H1 (cell line): ENCODE measurements at regions not wholly inside any gene's neighbourhood (a gene's known extent, or its start where the extent isn't known, plus 50 kb on each side); places are given as distances from the start of the nearest gene placed in this dataset.

Experiments used
- CTCF ChIA-PET: fragments of 300-600 bp; sonication (Branson Sonifier 250); formaldehyde crosslinking; loops from one replicate; lab custom pipeline; 2021; ENCODE audit not compliant: partially characterized antibody; lab: Charles Lee
- POLR2A ChIA-PET: fragments of 300-600 bp; sonication (Branson Sonifier 250); formaldehyde crosslinking; loops from one replicate; lab custom pipeline; 2021; ENCODE audit warnings: inconsistent platforms; ENCODE audit not compliant: partially characterized antibody; lab: Charles Lee
- DNase-seq, 2 experiments: peaks; one replicate each; pipeline versions ENCODE4 v3.0.0 to v3.0.0-alpha.2; 2010 to 2022; ENCODE audit warnings: low spot score in 2 of 2, low read depth in 1 of 2, mixed read lengths in 1 of 2
- FAIRE-seq: peaks from 2 replicates; lab custom pipeline; 2011; peaks lifted over from hg19 to GRCh38; lab: Jason Lieb, UNC
- H2AFZ ChIP-seq: 2 replicates; pipeline ENCODE4 v1.8.1; 2012; ENCODE audit warnings: low read length, inconsistent platforms
- H2AK5ac ChIP-seq: 2 replicates; pipeline ENCODE4 v1.6.1; 2013; ENCODE audit warnings: low read depth, low read length
- H2BK120ac ChIP-seq: replicated peaks from 2 replicates; pipeline ENCODE3; 2013; ENCODE audit warnings: low read depth, low read length, inconsistent platforms
- H2BK12ac ChIP-seq: 2 replicates; pipeline ENCODE4 v1.6.1; 2013; ENCODE audit warnings: low read depth, low read length
- H2BK15ac ChIP-seq: 2 replicates; pipeline ENCODE4 v1.6.1; 2013; ENCODE audit warnings: low read length
- H2BK20ac ChIP-seq: 2 replicates; pipeline ENCODE4 v1.6.1; 2013; ENCODE audit warnings: low read length
- H2BK5ac ChIP-seq: 2 replicates; pipeline ENCODE4 v1.6.1; 2013; ENCODE audit warnings: low read depth, low read length
- H3K14ac ChIP-seq: 2 replicates; pipeline ENCODE4 v1.6.1; 2013; ENCODE audit warnings: inconsistent platforms; ENCODE audit not compliant: insufficient read length
- H3K18ac ChIP-seq: 2 replicates; pipeline ENCODE4 v1.6.1; 2013; ENCODE audit warnings: low read length; ENCODE audit errors: extremely low read depth
- H3K23ac ChIP-seq: 2 replicates; pipeline ENCODE4 v1.6.1; 2013; ENCODE audit warnings: inconsistent platforms; ENCODE audit not compliant: insufficient read length
- H3K23me2 ChIP-seq: 2 replicates; pipeline ENCODE4 v1.6.1; 2013; ENCODE audit warnings: low read depth, low read length
- H3K27ac ChIP-seq: 2 replicates; pipeline ENCODE4 v1.6.1; 2011; ENCODE audit warnings: low read depth, low read length, inconsistent platforms
- H3K27me3 ChIP-seq, 4 experiments: replicated peaks in 1 of 4; 1 replicate in 1 of 4; 2 replicates in 3 of 4; pipeline versions ENCODE4 v1.6.1 to v1.8.1; 2011 to 2013; ENCODE audit warnings: low read length in 3 of 4, mild to moderate bottlenecking in 3 of 4, inconsistent platforms in 2 of 4, mixed read lengths in 2 of 4, moderate library complexity in 1 of 4; ENCODE audit not compliant: control insufficient read depth in 3 of 4, insufficient read depth in 3 of 4; ENCODE audit errors: extremely low read depth in 1 of 4
- H3K36me3 ChIP-seq, 4 experiments: 2 replicates each; pipeline versions ENCODE4 v1.6.1 to v1.8.1; 2011 to 2013; ENCODE audit warnings: mild to moderate bottlenecking in 4 of 4, low read length in 3 of 4, moderate library complexity in 2 of 4, control low read depth in 1 of 4, inconsistent platforms in 1 of 4; ENCODE audit not compliant: insufficient read depth in 4 of 4, control insufficient read depth in 2 of 4
- H3K4ac ChIP-seq: replicated peaks from 2 replicates; pipeline ENCODE3; 2013; ENCODE audit warnings: low read length, low read depth, mixed read lengths, inconsistent platforms; ENCODE audit not compliant: insufficient read length
- H3K4me1 ChIP-seq, 4 experiments: replicated peaks in 1 of 4; 1 replicate in 1 of 4; 2 replicates in 3 of 4; pipeline versions ENCODE4 v1.6.1 to v1.8.1; 2011 to 2013; ENCODE audit warnings: low read length in 3 of 4, inconsistent platforms in 2 of 4, mixed read lengths in 1 of 4; ENCODE audit not compliant: insufficient read depth in 4 of 4, control insufficient read depth in 3 of 4
- H3K4me2 ChIP-seq, 2 experiments: 2 replicates each; pipeline versions ENCODE4 v1.6.1 to v1.8.1; 2011 to 2013; ENCODE audit warnings: low read depth in 2 of 2, low read length in 2 of 2, control low read depth in 1 of 2, inconsistent platforms in 1 of 2, mild to moderate bottlenecking in 1 of 2; ENCODE audit not compliant: insufficient read depth in 1 of 2
- H3K4me3 ChIP-seq, 4 experiments: fragments of 200-600, 300-600 bp in 1 of 4; sonication (generic), shearing (Covaris generic), sonication (Bioruptor Twin) in 1 of 4; 2 replicates each; pipeline versions ENCODE4 v1.5.1 to v1.8.1; 2011 to 2016; ENCODE audit warnings: low read length in 4 of 4, low read depth in 3 of 4, control low read depth in 2 of 4, inconsistent platforms in 2 of 4, mild to moderate bottlenecking in 2 of 4, mixed read lengths in 1 of 4, moderate library complexity in 1 of 4; ENCODE audit not compliant: insufficient read depth in 2 of 4; ENCODE audit errors: extremely low read depth in 1 of 4
- H3K56ac ChIP-seq: replicated peaks from 2 replicates; pipeline ENCODE3; 2013; ENCODE audit warnings: low read depth, mild to moderate bottlenecking, mixed read lengths, low read length, inconsistent platforms; ENCODE audit not compliant: insufficient read length
- H3K79me1 ChIP-seq: 2 replicates; pipeline ENCODE4 v1.6.1; 2013; ENCODE audit warnings: low read depth, low read length, control low read depth
- H3K79me2 ChIP-seq, 2 experiments: 2 replicates each; pipeline versions ENCODE4 v1.6.1 to v1.8.1; 2012 to 2013; ENCODE audit warnings: low read length in 2 of 2, mild to moderate bottlenecking in 2 of 2, inconsistent platforms in 1 of 2; ENCODE audit not compliant: insufficient read depth in 2 of 2, control insufficient read depth in 1 of 2
- H3K9ac ChIP-seq, 4 experiments: replicated peaks in 1 of 4; 1 replicate in 1 of 4; 2 replicates in 3 of 4; pipeline versions ENCODE4 v1.6.1 to v1.8.1; 2011 to 2013; ENCODE audit warnings: low read depth in 3 of 4, low read length in 3 of 4, control low read depth in 2 of 4, mild to moderate bottlenecking in 2 of 4, moderate library complexity in 2 of 4, inconsistent platforms in 1 of 4; ENCODE audit errors: extremely low read depth in 1 of 4
- H3K9me3 ChIP-seq, 2 experiments: 2 replicates each; pipeline versions ENCODE4 v1.6.1 to v1.8.1; 2012 to 2013; ENCODE audit warnings: mild to moderate bottlenecking in 2 of 2, moderate library complexity in 2 of 2, control low read depth in 1 of 2, inconsistent platforms in 1 of 2, low read depth in 1 of 2, low read length in 1 of 2, mixed read lengths in 1 of 2; ENCODE audit not compliant: insufficient read depth in 2 of 2
- H4K20me1 ChIP-seq, 2 experiments: replicated peaks in 1 of 2; 2 replicates each; pipeline versions ENCODE3 to v1.8.1; 2011 to 2013; ENCODE audit warnings: inconsistent platforms in 2 of 2, low read length in 2 of 2, mild to moderate bottlenecking in 1 of 2; ENCODE audit not compliant: insufficient read depth in 2 of 2, control insufficient read depth in 1 of 2
- H4K5ac ChIP-seq: 2 replicates; pipeline ENCODE4 v1.6.1; 2013; ENCODE audit warnings: low read length, low read depth, mixed read lengths, inconsistent platforms; ENCODE audit not compliant: insufficient read length
- H4K8ac ChIP-seq: 2 replicates; pipeline ENCODE4 v1.8.0; 2013; ENCODE audit warnings: mild to moderate bottlenecking, moderate library complexity, low read length, inconsistent platforms; ENCODE audit not compliant: insufficient read depth; ENCODE audit errors: extremely low read depth
- H4K91ac ChIP-seq: replicated peaks from 2 replicates; pipeline ENCODE3; 2013; ENCODE audit warnings: low read length, mixed read lengths, inconsistent platforms; ENCODE audit not compliant: insufficient read length
- GTF2F1 ChIP-seq: IDR thresholded peaks from 2 replicates; pipeline ENCODE4 v1.6.1; 2012; ENCODE audit warnings: low read depth, low read length, improper control_type of control experiment, borderline replicate concordance
- JUND ChIP-seq: IDR thresholded peaks from 2 replicates; pipeline ENCODE4 v1.6.1; 2011; ENCODE audit warnings: mild to moderate bottlenecking, improper control_type of control experiment, low read length
- KDM4A ChIP-seq: IDR thresholded peaks from one replicate; pipeline ENCODE4 v1.7.1; 2012; ENCODE audit warnings: low read depth, mild to moderate bottlenecking, moderate library complexity, low read length, inconsistent platforms; ENCODE audit not compliant: severe bottlenecking
- RAD21 ChIP-seq, 2 experiments: IDR thresholded peaks in 1 of 2; conservative IDR thresholded peaks in 1 of 2; 2 replicates each; pipeline ENCODE4 v1.6.1; 2011; ENCODE audit warnings: low read depth in 2 of 2, low read length in 2 of 2, improper control_type of control experiment in 1 of 2, inconsistent platforms in 1 of 2, mild to moderate bottlenecking in 1 of 2, moderate library complexity in 1 of 2
- RFX5 ChIP-seq: IDR thresholded peaks from 2 replicates; pipeline ENCODE4 v1.6.1; 2011; ENCODE audit warnings: low read depth, low read length, improper control_type of control experiment, borderline replicate concordance
- SP4 ChIP-seq: IDR thresholded peaks from 2 replicates; pipeline ENCODE4 v1.6.1; 2012; ENCODE audit warnings: low read length, inconsistent platforms
- SUZ12 ChIP-seq: fragments of 200-600 bp; sonication (generic); IDR thresholded peaks from 2 replicates; pipeline ENCODE4 v1.6.1; 2012; ENCODE audit warnings: mild to moderate bottlenecking, inconsistent platforms, low read length, moderate library complexity, mixed read lengths
- TAF1 ChIP-seq: IDR thresholded peaks from 2 replicates; pipeline ENCODE4 v1.6.1; 2011; ENCODE audit warnings: mild to moderate bottlenecking, low read depth, low read length
- ZNF274 ChIP-seq: IDR thresholded peaks from 2 replicates; pipeline ENCODE4 v1.7.0; 2012; ENCODE audit warnings: low read length, borderline replicate concordance; ENCODE audit errors: extremely low read depth
- WGBS, 2 experiments: shearing (Covaris generic) in 1 of 2; methylation state at CpG; one replicate each; pipeline versions ENCODE4 v1.1.6 to v1.1.7; 2013 to 2015; ENCODE audit warnings: low lambda C conversion rate in 2 of 2, mixed read lengths in 2 of 2, inconsistent platforms in 1 of 2, low coverage in 1 of 2, missing lambda C conversion rate in 1 of 2; ENCODE audit not compliant: insufficient replicate concordance in 2 of 2, insufficient coverage in 1 of 2, insufficient read length in 1 of 2; ENCODE audit errors: extremely low coverage in 1 of 2, missing lambda C conversion rate in 1 of 2; 5-methylcytosine and 5-hydroxymethylcytosine counted together

GRCh38 chr4:37760840-37761239 is 65.6 kb upstream of the PGM2 start:
- ChIA-PET CTCF (interaction anchor here (0.6 to 2.5 kb wide), 4 partner anchors 116 to 920 kb away, joined by 3 to 8 read pairs (median 3); no protein-coding TSS in a partner anchor), POLR2A (no interaction called here)
- H2BK5ac ChIP-seq: no peak overlapping the region
- H3K23me2 ChIP-seq: no peaks in the 10 kb centered on the region
- H3K4me1 ChIP-seq: no peaks in the 10 kb centered on the region
- no peak overlapping the region for H4K91ac ChIP-seq
- no peaks in the 10 kb centered on the region for H4K20me1 ChIP-seq
- H3K4ac ChIP-seq: no peak overlapping the region
- no peaks in the 10 kb centered on the region for H3K27me3 ChIP-seq
- no peak overlapping the region for H4K5ac ChIP-seq
- H3K79me2 ChIP-seq: no peaks in the 10 kb centered on the region
- no peak overlapping the region for H3K9ac ChIP-seq
- TF ChIP-seq KDM4A (no peak), RAD21 (IDR thresholded peaks at IDR 0.05 in 1 of 2, conservative IDR thresholded peaks at IDR 0.05 in 1 of 2; ENCODE audit: low read depth in 2 of 2, low read length in 2 of 2) (no peak), SP4 (no peak), TAF1 (no peak), ZNF274 (no peak), JUND (no peak), SUZ12 (no peak), RFX5 (no peak), GTF2F1 (no peak)
- H3K79me1 ChIP-seq: no peaks in the 10 kb centered on the region
- no peak overlapping the region for H3K14ac ChIP-seq
- H3K18ac ChIP-seq: no peak overlapping the region
- H3K4me3 ChIP-seq: no peak overlapping the region
- H3K9me3 ChIP-seq: no peaks in the 10 kb centered on the region
- H2BK15ac ChIP-seq: no peak overlapping the region
- H2BK12ac ChIP-seq: no peak overlapping the region
- no peak overlapping the region for H3K56ac ChIP-seq
- H2AFZ ChIP-seq: no peak overlapping the region
- no peak overlapping the region for H2BK120ac ChIP-seq
- H4K8ac ChIP-seq: no peak overlapping the region
- no peak overlapping the region for H3K27ac ChIP-seq
- H3K23ac ChIP-seq: no peak overlapping the region
- no peak for DNase-seq
- no peak overlapping the region for H2AK5ac ChIP-seq
- no peak for FAIRE-seq
- H2BK20ac ChIP-seq: no peak overlapping the region
- 82% methylated on average over 3 of the region's 3 CpGs; no CpG with 5 or more reads in 1 of the 2 experiments for WGBS, 2 experiments
- H3K36me3 ChIP-seq: no peaks in the 10 kb centered on the region
- no peak overlapping the region for H3K4me2 ChIP-seq
